ENCODE measurements at regions not wholly inside any gene's neighbourhood (a gene's known extent, or its start where the extent isn't known, plus 50 kb on each side); places are given as distances from the start of the nearest gene placed in this dataset.

DNA sequence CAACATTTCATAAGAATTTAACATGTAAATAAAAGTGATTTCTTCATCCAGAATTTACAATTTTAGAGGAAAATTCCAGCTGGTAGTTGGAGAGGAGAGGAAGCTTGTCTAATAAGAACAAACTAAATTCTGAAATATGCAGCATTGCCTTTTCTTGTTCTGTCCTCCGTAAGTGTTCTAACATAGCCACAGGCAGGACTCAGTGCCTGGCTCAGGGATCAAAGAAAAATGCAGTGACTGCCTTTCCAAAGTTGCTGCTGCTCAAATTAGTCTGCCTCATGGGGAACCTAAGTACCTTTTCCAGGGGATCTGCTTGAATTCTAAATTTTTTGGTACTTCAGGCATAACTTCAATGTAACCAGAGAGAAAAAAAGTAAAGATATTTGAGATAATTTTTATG lies 713.0 kb upstream of the CADM2 start:
- FAIRE-seq (no peak), DNase-seq (ENCODE audit: extremely low read depth in 1 of 4, low spot score in 3 of 4) (peak in 2 of 4 experiments; percentile 10 to 58), ATAC-seq (peak; percentile 57)
- peak overlapping the region; percentile 86 to 88 for H3K9ac ChIP-seq (ENCODE audit: insufficient read depth in 1 of 2, low read depth in 2 of 2, low read length in 2 of 2)
- in situ Hi-C loops (cut with MboI), result no loop called here
- H3K27me3 ChIP-seq (ENCODE audit: control insufficient read depth in 2 of 2, insufficient read depth in 2 of 2, low read length in 2 of 2), result no peaks in the 10 kb centered on the region
- peaks cover 54% of the 10 kb centered on the region for H3K79me2 ChIP-seq (ENCODE audit: control insufficient read depth, insufficient read depth, low read length)
- no peaks in the 10 kb centered on the region for H3K9me3 ChIP-seq (replicated peaks; ENCODE audit: control insufficient read depth, insufficient read depth, low read depth, low read length)
- H3K9me1 ChIP-seq (ENCODE audit: control insufficient read depth, insufficient read depth, low read length), result no peaks in the 10 kb centered on the region
- peak overlapping the region; percentile 87 for H3K27ac ChIP-seq (ENCODE audit: extremely low read depth, low read depth, low read length)
- no peak for TF ChIP-seq ZNF644 (tag; IDR thresholded peaks at IDR 0.05; ENCODE audit: low read depth)
- TF ChIP-seq KAT2B (IDR thresholded peaks at IDR 0.05; ENCODE audit: low read depth, low read length), result no peak
- TF ChIP-seq ETV5 (CRISPR knock-in tag; IDR thresholded peaks at IDR 0.05; ENCODE audit: low read depth), result no peak
- TF ChIP-seq, protein P1, sequence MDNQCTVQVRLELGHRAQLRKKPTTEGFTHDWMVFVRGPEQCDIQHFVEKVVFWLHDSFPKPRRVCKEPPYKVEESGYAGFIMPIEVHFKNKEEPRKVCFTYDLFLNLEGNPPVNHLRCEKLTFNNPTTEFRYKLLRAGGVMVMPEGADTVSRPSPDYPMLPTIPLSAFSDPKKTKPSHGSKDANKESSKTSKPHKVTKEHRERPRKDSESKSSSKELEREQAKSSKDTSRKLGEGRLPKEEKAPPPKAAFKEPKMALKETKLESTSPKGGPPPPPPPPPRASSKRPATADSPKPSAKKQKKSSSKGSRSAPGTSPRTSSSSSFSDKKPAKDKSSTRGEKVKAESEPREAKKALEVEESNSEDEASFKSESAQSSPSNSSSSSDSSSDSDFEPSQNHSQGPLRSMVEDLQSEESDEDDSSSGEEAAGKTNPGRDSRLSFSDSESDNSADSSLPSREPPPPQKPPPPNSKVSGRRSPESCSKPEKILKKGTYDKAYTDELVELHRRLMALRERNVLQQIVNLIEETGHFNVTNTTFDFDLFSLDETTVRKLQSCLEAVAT (IDR thresholded peaks at IDR 0.05), result peak; percentile 49 to 57; a peak in 3 of 4 replicates
- no peaks in the 10 kb centered on the region for H4K20me1 ChIP-seq (replicated peaks; ENCODE audit: control insufficient read depth, insufficient read depth, low read length)
- peak overlapping the region; percentile 33 for H3K4me3 ChIP-seq
- no peak overlapping the region for H2AFZ ChIP-seq (ENCODE audit: low read depth, low read length)
- no peaks in the 10 kb centered on the region for H3K36me3 ChIP-seq (ENCODE audit: control insufficient read depth, insufficient read depth, low read length)
- CTCF ChIA-PET (ENCODE audit: low intra/inter-chr PET ratio), result no interaction called here
- intact Hi-C loops (cut with micrococcal nuclease), result loop anchor here (2.0 kb wide), 1 partner anchor 1257 kb away; no protein-coding TSS in a partner anchor
- H3K4me2 ChIP-seq (ENCODE audit: insufficient read depth, low read length), result peak overlapping the region; percentile 72
- H3K4me1 ChIP-seq (replicated peaks in 1 of 2; ENCODE audit: control insufficient read depth in 2 of 2, insufficient read depth in 2 of 2, low read length in 2 of 2), result no peaks in the 10 kb centered on the region; a peak in 1 of 5 replicates
- WGBS (ENCODE audit: insufficient coverage, low coverage, missing lambda C conversion rate), result 0% methylated on average over 1 of the region's 1 CpG
- POLR2A ChIA-PET, result no interaction called here
- no TSS peak for BruUV-seq (replicated peaks)

DNA sequence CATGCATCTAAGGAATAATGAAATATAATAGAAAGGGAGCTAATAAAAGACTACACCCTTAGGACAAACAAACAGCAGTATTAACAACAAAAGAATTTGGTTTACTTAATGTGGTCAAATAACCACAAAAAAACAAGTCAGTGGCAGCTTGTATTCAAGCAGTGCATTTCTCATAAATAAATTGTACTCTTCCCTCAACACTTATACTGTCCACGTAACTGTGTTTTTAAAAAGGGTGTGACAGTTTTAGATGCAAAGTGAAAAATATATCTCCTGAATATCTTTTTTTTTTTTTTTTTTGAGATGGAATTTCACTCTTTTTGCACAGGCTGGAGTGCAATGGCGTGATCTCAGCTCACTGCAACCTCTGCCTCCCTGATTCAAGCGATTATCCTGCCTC lies 698.2 kb upstream of the CADM2 start:
- no peaks in the 10 kb centered on the region for H4K20me1 ChIP-seq (replicated peaks; ENCODE audit: control insufficient read depth, insufficient read depth, low read length)
- intact Hi-C loops (cut with micrococcal nuclease) (no loop called here), in situ Hi-C loops (cut with MboI) (no loop called here)
- H3K4me1 ChIP-seq (replicated peaks in 1 of 2; ENCODE audit: control insufficient read depth in 2 of 2, insufficient read depth in 2 of 2, low read length in 2 of 2), result no peaks in the 10 kb centered on the region
- no peak overlapping the region for H3K4me2 ChIP-seq (ENCODE audit: insufficient read depth, low read length)
- H3K9me1 ChIP-seq (ENCODE audit: control insufficient read depth, insufficient read depth, low read length), result no peaks in the 10 kb centered on the region
- POLR2A ChIA-PET, result no interaction called here
- H3K27me3 ChIP-seq (ENCODE audit: control insufficient read depth in 2 of 2, insufficient read depth in 2 of 2, low read length in 2 of 2), result no peaks in the 10 kb centered on the region
- DNase-seq (ENCODE audit: extremely low read depth in 1 of 4, low spot score in 3 of 4), result no peak
- H3K9me3 ChIP-seq (replicated peaks; ENCODE audit: control insufficient read depth, insufficient read depth, low read depth, low read length), result no peaks in the 10 kb centered on the region
- no peaks in the 10 kb centered on the region for H3K79me2 ChIP-seq (ENCODE audit: control insufficient read depth, insufficient read depth, low read length)
- no peak overlapping the region for H3K4me3 ChIP-seq
- H3K36me3 ChIP-seq (ENCODE audit: control insufficient read depth, insufficient read depth, low read length), result no peaks in the 10 kb centered on the region
- H2AFZ ChIP-seq (ENCODE audit: low read depth, low read length), result no peak overlapping the region
- no TSS peak for BruUV-seq (replicated peaks)
- CTCF ChIA-PET (ENCODE audit: low intra/inter-chr PET ratio), result no interaction called here
- H3K9ac ChIP-seq (ENCODE audit: insufficient read depth in 1 of 2, low read depth in 2 of 2, low read length in 2 of 2), result no peak overlapping the region
- WGBS (ENCODE audit: insufficient coverage, low coverage, missing lambda C conversion rate), result 5% methylated on average over 3 of the region's 3 CpGs
- FAIRE-seq, result no peak
- ATAC-seq, result no peak
- H3K27ac ChIP-seq (ENCODE audit: extremely low read depth, low read depth, low read length), result no peak overlapping the region
- TF ChIP-seq CHD1 (IDR thresholded peaks at IDR 0.05; ENCODE audit: low read length) (no peak), ETV5 (CRISPR knock-in tag; IDR thresholded peaks at IDR 0.05; ENCODE audit: low read depth) (no peak), PTBP1 (IDR thresholded peaks at IDR 0.05; ENCODE audit: low read depth, low read length) (no peak), RAD21 (CRISPR knock-in tag; conservative IDR thresholded peaks at IDR 0.05 in 1 of 2, IDR thresholded peaks at IDR 0.05 in 1 of 2) (no peak), NFXL1 (CRISPR knock-in tag; IDR thresholded peaks at IDR 0.05) (no peak), SREBF1 (IDR thresholded peaks at IDR 0.05; ENCODE audit: borderline replicate concordance, low read depth, low read length) (no peak), TAF7 (tag; IDR thresholded peaks at IDR 0.05) (no peak), ZNF77 (CRISPR knock-in tag; IDR thresholded peaks at IDR 0.05) (no peak), ZNF384 (IDR thresholded peaks at IDR 0.05; ENCODE audit: low read depth, low read length) (no peak), MTF1 (CRISPR knock-in tag; IDR thresholded peaks at IDR 0.05; ENCODE audit: borderline replicate concordance) (no peak)
- TF ChIP-seq, protein P2, sequence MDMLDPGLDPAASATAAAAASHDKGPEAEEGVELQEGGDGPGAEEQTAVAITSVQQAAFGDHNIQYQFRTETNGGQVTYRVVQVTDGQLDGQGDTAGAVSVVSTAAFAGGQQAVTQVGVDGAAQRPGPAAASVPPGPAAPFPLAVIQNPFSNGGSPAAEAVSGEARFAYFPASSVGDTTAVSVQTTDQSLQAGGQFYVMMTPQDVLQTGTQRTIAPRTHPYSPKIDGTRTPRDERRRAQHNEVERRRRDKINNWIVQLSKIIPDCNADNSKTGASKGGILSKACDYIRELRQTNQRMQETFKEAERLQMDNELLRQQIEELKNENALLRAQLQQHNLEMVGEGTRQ (CRISPR knock-in tag; IDR thresholded peaks at IDR 0.05), result no peak
- TF ChIP-seq, protein P3, sequence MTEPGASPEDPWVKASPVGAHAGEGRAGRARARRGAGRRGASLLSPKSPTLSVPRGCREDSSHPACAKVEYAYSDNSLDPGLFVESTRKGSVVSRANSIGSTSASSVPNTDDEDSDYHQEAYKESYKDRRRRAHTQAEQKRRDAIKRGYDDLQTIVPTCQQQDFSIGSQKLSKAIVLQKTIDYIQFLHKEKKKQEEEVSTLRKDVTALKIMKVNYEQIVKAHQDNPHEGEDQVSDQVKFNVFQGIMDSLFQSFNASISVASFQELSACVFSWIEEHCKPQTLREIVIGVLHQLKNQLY (CRISPR knock-in tag; conservative IDR thresholded peaks at IDR 0.05), result no peak

Data from K562 (cell line).